GM19351 (cell line): ENCODE measurements at regions not wholly inside any gene's neighbourhood (a gene's known extent, or its start where the extent isn't known, plus 50 kb on each side); places are given as distances from the start of the nearest gene placed in this dataset.
"Not testable (repeated sequence)": the region's sequence is repeated elsewhere in the genome, so short reads cannot be mapped to it uniquely, and the experiment has no call there.

Experiments
- ATAC-seq: cut with Tn5 transposase; IDR thresholded peaks from one replicate; pipeline ENCODE4 v1.9.1; 2021; ENCODE audit warnings: mild to moderate bottlenecking, moderate library complexity; ENCODE audit not compliant: unreplicated experiment

DNA sequence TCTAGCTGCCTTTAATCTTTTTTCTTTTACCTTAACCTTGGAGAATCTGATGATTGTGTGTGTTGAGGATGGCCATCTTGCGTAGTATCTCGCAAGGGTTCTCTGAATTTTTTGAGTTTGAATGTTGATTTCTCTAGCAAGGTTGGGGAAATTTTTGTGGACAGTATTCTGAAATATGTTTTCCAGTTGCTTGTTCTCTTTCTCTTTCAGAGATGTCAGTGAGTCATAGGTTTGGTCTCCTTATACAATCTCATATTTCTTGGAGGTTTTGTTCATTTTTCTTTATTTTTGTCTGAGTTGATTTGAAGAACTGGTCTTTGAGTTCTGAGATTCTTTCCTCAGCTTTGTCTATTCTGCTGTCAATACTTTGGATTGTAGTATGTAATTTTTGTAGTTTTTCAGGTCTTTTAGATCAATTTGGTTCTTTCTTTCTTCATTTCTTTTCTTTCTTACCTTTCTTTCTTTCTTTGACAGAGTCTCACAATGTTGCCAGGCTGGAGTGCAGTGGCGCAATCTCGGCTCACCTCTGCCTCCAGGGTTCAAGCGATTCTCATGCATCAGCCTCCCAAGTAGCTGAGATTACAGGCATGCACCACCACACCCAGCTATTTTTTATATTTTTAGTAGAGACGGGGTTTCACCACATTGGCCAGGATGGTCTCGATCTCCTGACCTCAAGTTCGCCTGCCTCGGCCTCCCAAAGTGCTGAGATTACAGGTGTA, 366.4 kb upstream of the RASGRP1 start:
- no peak for ATAC-seq

DNA sequence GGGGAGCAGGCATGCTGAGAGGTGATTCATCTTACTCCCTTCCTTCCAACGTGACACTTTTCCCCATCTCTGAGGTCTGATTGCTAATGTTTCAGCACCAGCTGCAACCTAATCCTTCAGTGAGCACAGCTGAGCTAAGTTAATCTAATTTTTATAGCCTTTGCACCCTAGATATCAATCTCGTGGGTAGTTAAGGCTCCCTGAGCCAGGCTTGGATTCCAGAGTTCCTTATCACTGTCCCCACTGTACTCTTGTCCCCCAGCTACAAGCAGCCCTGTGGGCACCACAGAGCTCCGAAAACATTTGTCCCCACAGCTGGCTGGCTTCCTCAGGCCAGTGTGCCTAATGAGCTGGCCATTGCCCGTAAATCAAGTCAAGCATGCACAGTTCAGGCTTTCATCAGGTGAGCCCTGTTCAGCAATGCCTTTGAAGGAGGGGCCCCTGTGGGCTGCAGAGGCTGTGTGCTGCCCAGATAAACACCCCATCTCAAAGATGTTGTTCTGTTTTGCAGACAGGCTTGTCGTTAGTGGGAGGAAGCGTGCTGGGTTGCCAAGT, 376.9 kb upstream of the RASGRP1 start:
- no peak for ATAC-seq

DNA sequence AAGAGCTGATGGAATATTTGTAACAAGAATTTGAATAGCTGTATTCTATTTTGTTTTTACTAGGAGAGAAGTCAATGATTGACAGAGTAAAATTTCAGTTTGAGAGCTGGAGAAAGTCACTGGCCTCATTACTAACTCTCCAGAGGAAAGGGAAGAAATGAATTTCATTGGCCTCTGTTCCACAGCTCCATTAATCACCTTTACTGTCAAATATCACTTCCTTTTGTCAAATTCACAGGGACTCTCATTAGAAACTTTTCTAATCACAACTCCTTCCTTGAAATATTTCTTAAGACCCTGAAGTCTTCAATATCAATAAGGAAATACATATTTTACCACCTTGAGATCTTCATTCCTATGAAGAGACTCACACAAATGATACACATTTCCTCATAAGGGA, 379.9 kb upstream of the RASGRP1 start:
- ATAC-seq: no peak

DNA sequence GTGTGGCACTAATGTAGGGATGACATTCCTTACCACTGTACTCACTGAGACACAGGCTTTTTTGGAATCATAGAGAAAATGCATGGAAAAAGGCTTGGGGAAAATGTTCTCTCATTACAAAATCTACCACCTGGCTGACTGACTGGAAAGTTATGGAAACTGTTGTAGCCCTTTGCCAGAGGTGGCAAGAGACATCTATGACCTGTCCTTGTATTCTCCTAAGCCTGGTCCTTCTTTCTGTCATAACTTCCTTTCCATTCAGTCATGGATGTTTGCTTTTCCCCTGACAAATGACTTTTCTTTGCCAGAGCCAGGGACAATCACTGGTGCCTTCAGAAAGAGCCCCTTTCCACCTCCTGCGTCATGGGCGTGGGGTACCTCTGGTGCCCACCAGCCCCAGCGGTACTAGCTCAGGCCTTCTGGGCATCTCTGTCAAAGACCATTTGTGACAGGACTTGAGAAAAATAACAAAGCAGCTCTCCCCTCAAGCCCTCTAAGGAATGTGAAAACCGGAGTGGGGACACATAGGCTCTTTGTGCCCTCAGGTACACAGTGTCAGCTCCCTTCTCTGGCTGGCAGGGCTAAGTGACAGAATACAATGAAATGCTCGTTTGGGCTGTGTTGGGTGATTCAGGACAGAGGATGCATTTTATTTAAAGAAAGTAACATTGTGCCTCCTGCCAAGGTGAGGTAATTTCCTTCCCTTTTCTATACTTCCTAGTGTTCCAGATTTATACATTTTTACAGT, 381.1 kb upstream of the RASGRP1 start:
- no peak for ATAC-seq

DNA sequence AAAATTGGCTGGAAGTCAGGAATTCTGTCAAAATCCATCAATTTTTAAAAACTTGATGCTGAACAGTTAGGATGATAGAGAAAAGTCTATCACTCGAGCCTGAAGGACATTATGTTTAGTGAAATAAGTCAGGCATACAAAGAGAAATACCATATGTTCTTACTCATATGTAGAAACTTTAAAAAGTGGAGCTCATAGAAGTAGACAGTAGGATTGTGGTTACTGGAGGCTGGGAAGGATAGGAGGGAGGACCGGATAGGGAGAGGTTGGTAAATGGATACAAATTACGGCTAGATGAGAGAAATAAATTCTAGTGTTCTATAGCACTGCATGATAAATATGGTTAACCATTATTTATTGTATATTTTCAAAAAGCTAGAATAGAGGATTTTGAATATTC, 389.5 kb upstream of the RASGRP1 start:
- ATAC-seq: no peak

DNA sequence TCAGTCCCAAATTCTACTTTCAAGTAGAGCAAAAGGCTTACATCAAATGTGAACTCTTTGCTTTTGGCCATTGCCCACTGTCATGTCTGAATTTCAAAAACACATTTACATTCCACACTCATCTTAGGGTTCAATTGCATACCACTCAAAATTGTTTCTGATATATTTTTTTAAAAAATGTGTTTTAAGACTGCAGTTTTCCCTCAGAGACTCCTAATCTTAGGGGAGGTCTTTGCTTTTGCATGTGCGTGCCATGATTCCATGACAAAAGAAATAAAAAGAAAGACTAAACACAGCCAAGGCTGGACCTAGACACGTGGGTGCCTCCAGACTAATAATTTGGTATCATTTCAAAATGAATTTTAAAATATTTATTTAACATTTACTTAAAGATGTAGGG, 396.8 kb upstream of the RASGRP1 start:
- ATAC-seq: no peak

DNA sequence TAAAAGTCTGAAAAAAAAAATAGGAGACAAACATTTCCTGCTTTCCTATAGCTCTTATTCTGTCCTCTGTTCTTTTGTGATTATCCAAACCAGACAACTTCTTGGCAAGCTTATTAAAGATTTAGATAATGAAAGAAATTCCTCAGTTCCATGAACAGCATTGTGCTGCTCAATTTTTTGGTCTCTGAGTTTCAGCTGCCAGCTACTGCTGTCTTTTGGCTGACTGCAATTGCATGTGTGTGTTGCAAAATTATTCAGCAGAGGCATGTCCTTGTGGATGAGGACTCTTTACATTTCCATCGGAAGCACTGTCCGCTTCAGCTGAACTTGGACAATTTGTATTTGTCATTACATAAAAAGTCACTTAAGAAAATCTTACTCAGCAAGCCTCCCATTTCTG, 397.3 kb upstream of the RASGRP1 start:
- no peak for ATAC-seq

DNA sequence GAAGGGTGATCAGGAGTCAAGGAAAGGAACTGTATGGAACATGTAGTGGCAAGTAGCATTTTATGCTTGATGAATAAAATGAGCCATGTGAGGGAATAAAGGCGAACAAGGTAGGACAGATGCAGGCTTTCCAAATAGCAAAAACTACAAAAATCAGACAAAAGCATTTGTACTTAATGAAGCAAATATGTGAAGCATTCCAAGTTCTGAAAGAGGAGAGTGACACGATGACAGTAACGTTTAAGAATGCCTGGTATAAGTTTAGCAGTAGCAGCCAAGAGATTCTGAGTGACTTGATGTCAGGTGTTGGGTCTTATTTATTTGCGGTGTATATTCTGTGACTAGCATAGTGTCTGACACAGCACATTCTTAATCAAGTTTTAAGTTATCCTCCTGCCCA, 408.2 kb upstream of the RASGRP1 start:
- ATAC-seq: no peak

DNA sequence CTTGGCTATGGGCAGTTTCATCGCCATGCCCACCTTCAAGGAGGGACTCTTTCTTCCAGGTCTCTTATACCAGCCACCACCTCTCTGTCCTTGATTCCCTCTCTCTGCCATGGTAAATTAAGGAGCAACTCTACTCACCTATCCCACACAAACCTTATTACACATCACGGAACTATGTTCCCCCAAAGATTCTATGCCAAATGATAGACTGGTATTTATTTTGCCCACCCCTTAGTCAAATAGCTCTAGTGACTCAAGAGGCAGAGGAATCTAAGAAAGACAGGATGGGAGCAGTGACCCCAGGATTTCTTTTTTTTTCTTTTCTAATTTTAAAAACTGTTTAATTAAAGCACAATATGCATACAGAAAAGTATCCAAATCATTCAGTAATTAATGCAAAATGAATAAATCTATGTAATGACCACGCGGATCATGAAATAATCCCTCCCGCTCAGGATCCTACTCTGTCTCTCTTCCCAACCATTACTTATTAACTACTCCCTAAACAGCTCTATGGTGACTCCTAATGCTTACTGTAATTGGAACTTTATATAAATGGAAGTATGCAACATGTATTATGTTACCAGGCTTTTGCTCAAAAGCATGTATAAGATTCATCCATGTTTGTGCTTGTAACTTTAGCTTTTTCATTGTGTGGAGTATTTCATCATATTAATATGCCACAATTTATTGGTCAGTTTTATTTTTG, 410.8 kb upstream of the RASGRP1 start:
- ATAC-seq: no peak

DNA sequence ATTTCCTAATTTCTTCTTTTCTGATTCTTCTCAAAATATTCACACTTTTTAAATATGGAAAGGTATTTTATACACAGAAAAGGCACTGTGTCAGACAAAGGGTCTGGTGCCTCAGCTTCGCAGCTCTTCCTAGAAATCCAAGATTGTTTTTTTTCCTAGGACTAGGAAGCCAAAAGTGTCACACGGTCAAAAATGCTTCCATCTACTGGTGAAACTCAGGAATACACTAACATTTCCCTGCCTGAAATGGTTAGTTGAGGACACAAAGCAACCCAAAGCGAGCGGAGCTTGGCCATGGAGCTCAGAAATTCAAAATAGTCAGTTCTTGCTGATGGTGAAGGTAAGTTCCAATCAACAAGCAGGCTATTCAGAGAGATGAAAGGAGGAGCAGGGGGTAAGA, 426.5 kb upstream of the RASGRP1 start:
- ATAC-seq: no peak

DNA sequence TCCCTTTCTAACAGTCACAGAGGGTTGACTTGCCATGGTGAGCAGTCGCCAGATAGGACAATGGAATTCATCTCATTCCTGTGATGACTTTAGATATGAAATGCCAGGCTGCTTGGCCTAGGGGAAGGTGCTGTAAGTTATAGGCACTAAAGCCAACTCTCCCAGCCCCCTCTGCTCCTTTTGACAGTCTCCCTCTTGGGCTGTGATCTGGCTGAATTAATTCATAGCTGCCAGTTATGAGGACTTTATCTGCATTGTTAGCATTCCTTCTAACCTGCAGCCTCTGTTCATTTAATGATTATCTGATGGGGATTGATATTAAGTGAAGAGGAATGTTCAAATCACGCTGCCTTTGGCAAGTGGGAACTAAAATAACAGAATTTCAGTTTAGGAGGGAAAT, 427.1 kb upstream of the RASGRP1 start:
- no peak for ATAC-seq

DNA sequence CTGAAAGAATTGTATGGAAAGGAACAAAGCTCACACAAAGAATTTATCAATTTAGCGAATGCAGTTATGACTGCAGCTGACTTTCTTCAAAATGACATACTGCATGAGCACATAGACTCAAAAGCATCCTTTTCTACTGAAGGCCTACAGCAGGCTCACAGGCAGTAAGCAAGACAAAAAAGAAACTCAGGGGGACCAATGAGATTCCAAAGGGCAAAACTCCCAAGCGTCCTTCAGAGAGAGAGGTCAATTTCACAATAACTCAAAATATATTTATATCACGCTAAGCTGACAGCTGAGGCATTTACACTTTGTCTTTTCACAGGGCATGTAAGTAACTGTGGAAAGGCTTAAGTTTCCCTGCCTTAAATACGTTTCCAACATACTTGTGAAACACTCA, 427.9 kb upstream of the RASGRP1 start:
- no peak for ATAC-seq

DNA sequence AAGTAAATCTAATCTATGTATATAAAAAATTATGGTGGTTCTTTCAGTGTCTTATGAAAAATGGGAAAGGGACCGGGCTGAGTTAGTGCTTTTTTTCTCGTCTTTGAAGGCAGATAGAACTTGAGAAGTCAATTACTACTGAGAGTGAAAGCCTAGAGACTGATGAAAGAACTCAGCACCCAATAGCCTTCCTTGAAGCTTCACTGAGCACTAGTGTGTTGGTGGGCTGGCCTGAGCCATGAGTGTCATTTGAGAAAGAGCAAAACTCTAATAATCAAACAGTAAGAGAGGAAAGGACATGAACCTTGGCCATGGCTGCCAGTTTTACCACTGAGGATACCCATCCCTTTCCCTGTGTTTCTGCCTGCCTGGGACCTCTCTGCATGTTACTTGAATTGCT, 428.3 kb upstream of the RASGRP1 start:
- no peak for ATAC-seq

DNA sequence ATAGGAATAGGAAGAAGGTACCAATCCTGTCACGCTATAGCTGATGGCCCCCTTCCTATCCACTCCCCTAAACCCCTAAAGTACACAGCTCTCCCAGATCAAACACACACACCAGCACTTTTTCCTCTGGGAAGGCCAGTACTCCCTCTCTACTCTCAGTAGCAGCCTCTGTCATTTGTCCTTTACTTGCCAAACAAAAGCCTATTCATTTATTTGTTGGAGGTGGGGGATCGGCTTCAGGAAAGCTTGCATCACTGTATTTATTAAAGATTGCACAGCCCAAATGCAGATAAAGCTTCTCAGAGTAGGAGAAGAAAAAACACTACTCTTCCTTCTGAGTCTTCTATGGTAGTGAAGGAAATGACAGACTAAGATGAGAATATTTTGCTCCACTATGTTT, 429.7 kb upstream of the RASGRP1 start:
- ATAC-seq: no peak

DNA sequence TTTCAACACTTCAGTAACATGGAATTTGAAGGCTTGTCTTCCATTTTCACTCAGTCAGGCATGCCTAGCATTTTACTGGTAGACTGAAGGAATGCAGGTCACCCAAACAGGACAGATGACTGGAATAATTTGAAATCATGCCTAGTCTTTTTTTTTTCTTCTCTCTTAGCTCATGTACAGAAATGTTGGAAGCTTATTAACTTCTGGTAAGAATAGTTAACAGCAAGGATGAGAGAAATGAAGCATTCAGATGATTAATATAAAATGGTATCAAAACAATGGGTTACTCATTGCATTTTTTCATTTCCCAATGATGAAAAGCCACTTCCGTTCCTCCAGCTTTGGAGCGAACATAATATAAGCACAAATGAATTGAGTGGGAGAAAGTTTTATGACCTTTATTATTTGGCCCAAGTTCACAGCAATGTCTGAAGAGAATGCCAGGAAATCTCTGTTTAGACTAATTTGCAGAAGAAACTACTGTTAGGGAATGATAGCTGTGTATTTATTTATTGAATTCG, 431.6 kb upstream of the RASGRP1 start:
- no peak for ATAC-seq

DNA sequence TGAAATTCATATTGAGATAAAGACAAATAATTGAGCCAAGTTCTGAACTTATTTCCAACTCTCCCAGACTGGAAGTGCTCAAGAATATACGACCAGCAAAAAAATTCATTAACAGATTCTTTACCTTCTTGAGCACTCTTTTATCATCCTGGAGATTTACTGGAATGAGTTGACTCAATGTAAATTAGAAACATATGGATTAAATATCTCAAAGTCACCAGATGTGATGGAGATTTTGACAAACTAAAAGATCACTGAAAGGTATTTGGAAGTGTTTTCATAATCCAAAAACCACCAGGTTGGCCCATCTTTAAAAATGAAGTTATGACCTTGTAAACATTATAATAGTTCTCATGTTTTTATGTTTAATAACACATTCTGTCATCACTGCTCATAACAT, 433.2 kb upstream of the RASGRP1 start:
- no peak for ATAC-seq

DNA sequence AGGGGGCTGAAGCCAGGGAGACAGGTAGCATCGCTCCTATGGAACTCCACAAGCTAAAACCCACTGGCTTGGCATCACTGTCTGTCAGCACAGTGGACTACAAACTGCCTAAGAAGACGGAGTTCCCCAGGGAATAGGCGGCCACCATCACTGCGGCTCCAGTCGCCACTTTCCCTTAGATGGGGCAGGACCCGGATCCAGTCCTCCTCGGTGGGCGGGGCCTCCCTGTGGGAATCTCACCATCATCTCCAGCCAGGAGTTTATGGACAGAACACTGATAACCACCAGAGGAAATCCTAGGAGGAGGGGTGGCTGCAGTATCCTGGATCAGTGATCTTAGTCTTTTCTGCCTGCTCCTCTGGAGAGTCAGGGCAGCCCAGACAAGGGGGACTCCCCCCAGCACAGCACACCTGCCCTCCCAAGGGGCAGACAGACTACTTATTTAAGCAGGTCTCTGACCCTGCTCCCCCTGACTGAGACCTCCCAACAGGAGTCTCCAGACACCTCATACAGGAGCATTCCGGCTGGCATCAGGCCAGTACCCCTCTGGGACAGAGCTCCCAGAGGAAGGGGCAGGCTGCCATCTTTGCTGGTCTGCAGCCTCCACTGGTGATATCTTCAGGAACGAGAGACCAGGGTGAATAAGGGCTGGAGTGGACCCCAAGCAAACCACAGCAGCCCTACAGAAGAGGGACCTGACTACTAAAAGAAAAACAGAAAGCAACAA, 435.6 kb upstream of the RASGRP1 start:
- no peak for ATAC-seq

DNA sequence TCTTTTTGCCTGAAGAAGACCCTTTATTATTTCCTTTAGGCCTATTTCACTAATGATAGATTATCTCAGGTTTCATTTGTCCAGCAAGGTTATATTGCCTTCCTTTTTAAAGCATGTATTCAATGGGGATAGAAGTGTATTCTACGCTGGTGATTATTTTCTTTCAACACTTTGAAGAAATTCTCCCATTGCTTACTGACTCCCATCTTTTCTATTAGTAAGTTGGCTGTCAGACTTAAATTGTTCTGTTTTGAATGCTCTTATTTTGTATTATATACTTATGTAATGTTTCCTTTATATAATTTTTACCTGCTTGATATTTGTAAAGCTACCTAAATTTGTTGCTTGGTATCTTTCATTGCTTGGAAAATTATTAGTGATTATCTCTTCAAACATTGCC, 445.1 kb upstream of the RASGRP1 start:
- no peak for ATAC-seq

DNA sequence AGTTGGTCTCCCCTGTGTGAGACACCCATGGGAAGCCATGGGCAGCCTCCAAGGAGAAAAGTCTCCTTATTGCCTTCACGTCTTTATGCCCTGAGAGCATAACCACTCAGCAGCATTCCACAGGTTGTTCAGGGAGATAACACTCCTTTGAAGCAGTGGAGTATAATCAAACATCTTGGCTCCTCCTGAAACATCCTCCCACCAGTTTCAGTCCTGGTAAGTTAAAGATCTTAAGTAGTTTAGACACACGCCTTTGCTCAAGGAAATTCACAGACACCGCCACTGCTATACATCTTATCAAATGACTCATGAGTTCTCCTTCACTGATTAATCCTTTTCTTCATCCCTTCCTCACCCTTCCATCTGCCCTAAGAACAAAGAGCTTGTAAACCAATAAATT, 446.5 kb upstream of the RASGRP1 start:
- not testable (repeated sequence) for ATAC-seq

DNA sequence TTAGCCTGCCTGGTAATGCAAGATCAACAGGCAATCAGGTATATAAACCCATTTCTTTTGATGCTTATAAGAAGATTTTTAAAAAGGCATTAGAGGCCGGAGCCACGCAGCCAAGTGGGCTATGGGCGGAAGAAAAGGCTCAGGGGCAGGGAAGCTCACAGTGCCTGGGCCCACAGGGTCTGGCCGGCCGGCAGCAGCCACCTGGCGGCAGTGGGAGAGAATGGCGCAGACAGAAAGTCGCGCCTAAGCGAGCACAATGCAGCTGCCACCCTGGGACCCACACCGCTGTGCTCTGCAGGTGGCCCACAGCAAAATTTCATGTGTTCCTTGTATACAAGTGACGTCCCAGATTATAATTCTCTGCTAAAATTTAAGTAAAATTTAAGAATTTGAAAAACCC, 448.6 kb upstream of the RASGRP1 start:
- ATAC-seq: no peak

DNA sequence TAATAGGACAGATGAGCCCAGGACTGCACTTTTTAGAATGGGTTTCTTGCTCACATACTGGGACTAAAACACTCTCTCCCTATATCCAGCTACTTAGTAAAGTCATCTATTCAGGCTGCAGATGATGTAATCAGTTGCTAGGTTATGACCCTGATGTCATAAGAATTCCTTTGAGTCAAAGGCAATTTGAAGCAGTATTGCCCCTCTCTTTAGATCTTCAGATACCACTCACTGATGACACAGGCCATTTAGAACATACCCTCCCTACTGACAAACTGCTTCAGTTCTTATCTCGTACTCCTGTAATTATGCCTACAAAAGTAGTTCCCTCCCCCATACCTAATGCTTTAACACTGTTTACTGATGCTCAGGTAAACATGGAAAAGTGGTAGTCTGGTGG, 450.1 kb upstream of the RASGRP1 start:
- no peak for ATAC-seq
